PFSK-1 (cell line): ENCODE measurements at regions not wholly inside any gene's neighbourhood (a gene's known extent, or its start where the extent isn't known, plus 50 kb on each side); places are given as distances from the start of the nearest gene placed in this dataset.

Experiments used
- FOXP2 ChIP-seq: optimal IDR thresholded peaks from 2 replicates; pipeline ENCODE3; 2011; ENCODE audit warnings: borderline replicate concordance, control low read depth, inconsistent platforms; ENCODE audit not compliant: insufficient read depth; ENCODE audit errors: extremely low read length, extremely low read depth
- POLR2AphosphoS5 ChIP-seq: IDR thresholded peaks from 2 replicates; pipeline ENCODE4 v1.6.1; 2012; ENCODE audit warnings: low read depth, mild to moderate bottlenecking, control low read depth, low read length, moderate library complexity
- REST ChIP-seq, 2 experiments: IDR thresholded peaks; 2 replicates each; pipeline versions ENCODE4 v1.6.1 to v1.8.0; 2011 to 2012; ENCODE audit warnings: low read depth in 2 of 2, low read length in 2 of 2, control low read depth in 1 of 2, inconsistent platforms in 1 of 2, mild to moderate bottlenecking in 1 of 2, moderate library complexity in 1 of 2; ENCODE audit not compliant: insufficient read depth in 1 of 2
- SIN3A ChIP-seq: IDR thresholded peaks from 2 replicates; pipeline ENCODE4 v1.6.1; 2012; ENCODE audit warnings: mild to moderate bottlenecking, low read length, moderate library complexity, borderline replicate concordance; ENCODE audit not compliant: insufficient read depth
- TAF1 ChIP-seq: IDR thresholded peaks from 2 replicates; pipeline ENCODE4 v1.6.1; 2012; ENCODE audit warnings: low read length, control low read depth, borderline replicate concordance; ENCODE audit not compliant: insufficient read depth

DNA sequence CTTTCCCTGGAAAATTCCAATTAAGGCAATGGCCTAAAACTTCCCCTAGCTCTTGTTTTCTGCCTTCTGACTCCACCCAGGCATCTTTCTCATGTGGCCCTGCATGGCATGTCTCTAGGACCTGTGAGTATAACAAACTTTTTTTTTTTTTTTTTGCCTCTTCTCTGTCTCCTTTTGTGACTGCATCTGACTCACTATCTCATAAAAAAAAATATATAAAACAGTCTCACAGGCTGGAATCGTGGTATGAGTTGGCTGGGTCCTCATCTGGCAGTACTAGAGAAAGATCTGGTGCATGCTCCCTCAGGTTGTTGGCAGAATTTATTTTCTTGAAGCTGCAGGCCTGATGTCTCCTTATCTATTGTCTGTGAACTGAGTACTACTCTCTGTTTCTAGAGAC lies 313.9 kb downstream of the TECRL start:
- TF ChIP-seq TAF1 (no peak), FOXP2 (no peak), SIN3A (no peak), POLR2AphosphoS5 (no peak), REST (IDR thresholded peaks at IDR 0.05; ENCODE audit: insufficient read depth in 1 of 2, low read depth in 2 of 2, low read length in 2 of 2) (no peak)

DNA sequence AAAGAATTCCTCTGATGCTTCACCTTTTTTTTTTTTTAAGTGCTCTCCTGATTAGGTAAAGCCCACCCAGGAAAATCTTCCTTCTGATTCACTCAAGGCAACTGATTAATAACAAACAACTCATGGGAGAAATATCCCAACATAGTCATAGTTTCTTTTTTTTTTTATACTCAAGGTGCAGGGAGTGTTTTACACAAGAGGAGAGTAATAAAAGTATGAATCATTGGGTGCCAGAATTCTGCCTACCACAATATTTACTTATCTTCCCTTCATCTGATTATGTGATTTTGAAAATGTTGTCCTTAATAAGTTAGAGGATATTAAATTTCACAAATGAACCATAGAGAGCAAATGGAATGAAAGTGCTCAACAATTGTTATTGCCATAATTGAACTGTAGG lies 329.9 kb downstream of the TECRL start:
- TF ChIP-seq TAF1 = no peak
- TF ChIP-seq REST (IDR thresholded peaks at IDR 0.05; ENCODE audit: insufficient read depth in 1 of 2, low read depth in 2 of 2, low read length in 2 of 2) = no peak
- TF ChIP-seq SIN3A = no peak
- no peak for TF ChIP-seq FOXP2
- no peak for TF ChIP-seq POLR2AphosphoS5

DNA sequence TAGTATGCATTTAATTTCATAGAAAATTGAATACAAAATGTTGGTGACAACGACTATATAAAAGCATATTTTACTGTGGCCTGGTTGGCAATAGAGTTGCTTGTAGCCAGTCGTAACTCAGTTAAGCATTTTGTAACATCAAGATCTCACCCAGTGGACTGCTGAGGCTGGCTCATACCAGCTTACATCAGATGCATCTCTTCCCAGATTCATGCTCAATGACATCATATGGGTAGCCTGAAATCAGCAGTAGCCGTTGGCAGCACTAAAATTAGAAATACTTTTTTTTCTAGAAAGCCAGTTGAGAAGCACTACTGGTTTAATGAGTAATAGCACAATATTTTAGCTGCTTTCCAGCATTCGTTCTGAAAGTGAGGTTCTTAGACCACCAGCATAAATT lies 341.2 kb downstream of the TECRL start:
- TF ChIP-seq POLR2AphosphoS5 (no peak), TAF1 (no peak), REST (IDR thresholded peaks at IDR 0.05; ENCODE audit: insufficient read depth in 1 of 2, low read depth in 2 of 2, low read length in 2 of 2) (no peak), SIN3A (no peak), FOXP2 (no peak)

DNA sequence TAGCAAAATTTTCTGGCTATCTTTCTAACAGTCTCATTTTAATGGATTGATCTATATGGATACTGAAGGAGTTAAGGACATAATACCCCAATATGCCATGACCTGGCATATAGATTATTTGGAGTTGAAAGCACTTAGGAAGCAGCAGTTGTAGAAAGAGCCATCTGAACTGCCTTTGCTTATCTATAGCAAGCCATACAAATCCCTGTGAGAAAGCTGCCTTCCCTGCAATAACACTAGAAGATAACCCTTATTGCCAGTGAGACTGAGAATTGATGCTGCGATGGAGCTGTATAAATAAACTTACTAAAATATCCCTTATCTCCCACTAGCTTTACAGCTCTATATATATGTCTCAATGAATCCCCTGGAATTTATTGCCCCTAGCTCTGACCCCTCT lies 346.3 kb downstream of the TECRL start:
- TF ChIP-seq SIN3A (no peak), FOXP2 (no peak), REST (IDR thresholded peaks at IDR 0.05; ENCODE audit: insufficient read depth in 1 of 2, low read depth in 2 of 2, low read length in 2 of 2) (no peak), POLR2AphosphoS5 (no peak), TAF1 (no peak)

GRCh38 chr4:64022560-64022959 lies 386.7 kb downstream of the TECRL start:
- TF ChIP-seq SIN3A (no peak), REST (IDR thresholded peaks at IDR 0.05; ENCODE audit: insufficient read depth in 1 of 2, low read depth in 2 of 2, low read length in 2 of 2) (no peak), FOXP2 (no peak), TAF1 (no peak), POLR2AphosphoS5 (no peak)
